SHP77 (cell line): ENCODE measurements at regions not wholly inside any gene's neighbourhood (a gene's known extent, or its start where the extent isn't known, plus 50 kb on each side); places are given as distances from the start of the nearest gene placed in this dataset.

ENCODE experiments used
- DNase-seq, 2 experiments: peaks; one replicate each; lab custom pipeline; 2025; lab: John Stamatoyannopoulos, UW

- peak; percentile 36 to 45 for DNase-seq
Observed at GRCh38 chr1:217089361-217090014, 366.3 kb upstream of the ESRRG start.

- peak; percentile 52 to 69 for DNase-seq
Observed at GRCh38 chr1:217088521-217089284, 365.5 kb upstream of the ESRRG start.

- no peak for DNase-seq
Observed at GRCh38 chr1:217088011-217088410, 364.8 kb upstream of the ESRRG start.

- peak; percentile 24 to 54 for DNase-seq
Observed at GRCh38 chr1:217079584-217079983, 356.4 kb upstream of the ESRRG start.

- DNase-seq = no peak
Observed at GRCh38 chr1:217078959-217079358, 355.7 kb upstream of the ESRRG start.

- peak; percentile 59 to 70 for DNase-seq
Observed at GRCh38 chr1:217078078-217078690, 355.0 kb upstream of the ESRRG start.

GRCh38 chr1:217077426-217077825, 354.2 kb upstream of the ESRRG start:
- no peak for DNase-seq

- DNase-seq = no peak
Observed at GRCh38 chr1:217076902-217077301, 353.7 kb upstream of the ESRRG start.

GRCh38 chr1:217072926-217073325, 349.7 kb upstream of the ESRRG start:
- no peak for DNase-seq

- DNase-seq = no peak
Observed at GRCh38 chr1:217067642-217068041, 344.4 kb upstream of the ESRRG start.

GRCh38 chr1:217066794-217067193, 343.6 kb upstream of the ESRRG start:
- no peak for DNase-seq

- DNase-seq = no peak
Observed at GRCh38 chr1:217063172-217063908, 340.1 kb upstream of the ESRRG start.

GRCh38 chr1:217062586-217062985, 339.4 kb upstream of the ESRRG start:
- no peak for DNase-seq

GRCh38 chr1:217059401-217059800, 336.2 kb upstream of the ESRRG start:
- DNase-seq = no peak

GRCh38 chr1:217053676-217054075, 330.4 kb upstream of the ESRRG start:
- DNase-seq = no peak

GRCh38 chr1:217052626-217053025, 329.4 kb upstream of the ESRRG start:
- no peak for DNase-seq

GRCh38 chr1:217052196-217052595, 329.0 kb upstream of the ESRRG start:
- DNase-seq = no peak

GRCh38 chr1:217049721-217050120, 326.5 kb upstream of the ESRRG start:
- DNase-seq = no peak

- no peak for DNase-seq
Observed at GRCh38 chr1:217049081-217049480, 325.9 kb upstream of the ESRRG start.

- peak in 1 of 2 experiments; percentile 2 for DNase-seq
Observed at GRCh38 chr1:217048104-217048707, 325.0 kb upstream of the ESRRG start.

- DNase-seq = no peak
Observed at GRCh38 chr1:217040711-217041455, 317.7 kb upstream of the ESRRG start.
